Stimulated activated CD4-positive, alpha-beta T cell treated with anti-CD3 and anti-CD28 coated beads, TNF-alpha, amount 100 ng/mL, for 24 hours (primary cell): ENCODE measurements at regions not wholly inside any gene's neighbourhood (a gene's known extent, or its start where the extent isn't known, plus 50 kb on each side); places are given as distances from the start of the nearest gene placed in this dataset.

Experiments
- DNase-seq, 3 experiments: peaks; one replicate each; pipeline ENCODE4 v3.0.0-alpha.2; 2020; ENCODE audit warnings: low read depth in 3 of 3

- no peak for DNase-seq
Measured at GRCh38 chr4:60134099-60134498, 1066.0 kb upstream of the ADGRL3 start.

- no peak for DNase-seq
Measured at GRCh38 chr4:60155088-60155487, 1045.0 kb upstream of the ADGRL3 start.

GRCh38 chr4:60173103-60173502, 1027.0 kb upstream of the ADGRL3 start:
- no peak for DNase-seq

GRCh38 chr4:60173718-60174117, 1026.4 kb upstream of the ADGRL3 start:
- DNase-seq, result no peak

- no peak for DNase-seq
Measured at GRCh38 chr4:60175241-60175640, 1024.9 kb upstream of the ADGRL3 start.

- DNase-seq, result no peak
Measured at GRCh38 chr4:60187428-60187827, 1012.7 kb upstream of the ADGRL3 start.

- DNase-seq, result no peak
Measured at GRCh38 chr4:60189286-60189685, 1010.8 kb upstream of the ADGRL3 start.

- no peak for DNase-seq
Measured at GRCh38 chr4:60194214-60194613, 1005.9 kb upstream of the ADGRL3 start.

- DNase-seq, result no peak
Measured at GRCh38 chr4:60195256-60195655, 1004.9 kb upstream of the ADGRL3 start.

GRCh38 chr4:60201052-60201673, 999.0 kb upstream of the ADGRL3 start:
- peak in 2 of 3 experiments; percentile 1 to 21 for DNase-seq

GRCh38 chr4:60209588-60209987, 990.5 kb upstream of the ADGRL3 start:
- DNase-seq, result no peak

GRCh38 chr4:60215906-60216305, 984.2 kb upstream of the ADGRL3 start:
- DNase-seq, result no peak

GRCh38 chr4:60216752-60217151, 983.4 kb upstream of the ADGRL3 start:
- DNase-seq, result no peak

- DNase-seq, result no peak
Measured at GRCh38 chr4:60221866-60222265, 978.3 kb upstream of the ADGRL3 start.

GRCh38 chr4:60223208-60223923, 976.8 kb upstream of the ADGRL3 start:
- DNase-seq, result no peak

GRCh38 chr4:60241866-60242265, 958.3 kb upstream of the ADGRL3 start:
- no peak for DNase-seq

- no peak for DNase-seq
Measured at GRCh38 chr4:60249784-60250183, 950.3 kb upstream of the ADGRL3 start.

GRCh38 chr4:60250657-60251056, 949.5 kb upstream of the ADGRL3 start:
- no peak for DNase-seq

- no peak for DNase-seq
Measured at GRCh38 chr4:60259781-60260180, 940.3 kb upstream of the ADGRL3 start.

GRCh38 chr4:60266505-60266904, 933.6 kb upstream of the ADGRL3 start:
- DNase-seq, result no peak

- no peak for DNase-seq
Measured at GRCh38 chr4:60296386-60296785, 903.7 kb upstream of the ADGRL3 start.

- no peak for DNase-seq
Measured at GRCh38 chr4:60313611-60314178, 886.4 kb upstream of the ADGRL3 start.

GRCh38 chr4:60314416-60314815, 885.7 kb upstream of the ADGRL3 start:
- no peak for DNase-seq
